ENCODE measurements at regions not wholly inside any gene's neighbourhood (a gene's known extent, or its start where the extent isn't known, plus 50 kb on each side); places are given as distances from the start of the nearest gene placed in this dataset.

GRCh38 chr21:15676935-15677334, 52.8 kb upstream of the USP25 start:
- peak; percentile 23 for DNase-seq
- H3K4me1 ChIP-seq (ENCODE audit: insufficient read depth, low read length): peaks cover 11% of the 10 kb centered on the region
- H3K4me2 ChIP-seq (ENCODE audit: low read length): no peak overlapping the region
- no peaks in the 10 kb centered on the region for H4K20me1 ChIP-seq (ENCODE audit: low read length)
- no peaks in the 10 kb centered on the region for H3K36me3 ChIP-seq (ENCODE audit: low read depth, low read length)
- TF ChIP-seq EZH2phosphoT487 (IDR thresholded peaks at IDR 0.05; ENCODE audit: borderline replicate concordance, low read length) (no peak), CTCF (conservative IDR thresholded peaks at IDR 0.05; ENCODE audit: low read depth, low read length) (no peak), EZH2 (IDR thresholded peaks at IDR 0.05; ENCODE audit: low read length, unreplicated experiment) (no peak)
- intact Hi-C loops (cut with micrococcal nuclease): no loop called here
- no peak for ATAC-seq
- no peaks in the 10 kb centered on the region for H3K27me3 ChIP-seq (ENCODE audit: low read length)
- no peak overlapping the region for H3K9ac ChIP-seq (ENCODE audit: low read length)
- H3K27ac ChIP-seq (ENCODE audit: low read length): no peak overlapping the region
- ChIA-PET CTCF (no interaction called here), POLR2A (ENCODE audit: unreplicated experiment) (no interaction called here)
- no peak overlapping the region for H3K4me3 ChIP-seq (ENCODE audit: low read length)
- no peak overlapping the region for H2AFZ ChIP-seq (ENCODE audit: low read length)
- 0 out of 2 replicates have a peak, but pooled peaks cover 4% of the 10 kb centered on the region for H3K9me3 ChIP-seq (ENCODE audit: low read length)
- H3K79me2 ChIP-seq (ENCODE audit: low read length): no peaks in the 10 kb centered on the region
- no peaks in the 10 kb centered on the region for H3K9me2 ChIP-seq (replicated peaks; ENCODE audit: low read length)
- no peaks in the 10 kb centered on the region for H3F3A ChIP-seq (ENCODE audit: low read length, unreplicated experiment)
- BruUV-seq (replicated peaks): no TSS peak

- intact Hi-C loops (cut with micrococcal nuclease): no loop called here
- peak; percentile 28; the same call in 1 of the 2 replicates for TF ChIP-seq CTCF (conservative IDR thresholded peaks at IDR 0.05; ENCODE audit: low read depth, low read length)
- TF ChIP-seq EZH2 (IDR thresholded peaks at IDR 0.05; ENCODE audit: low read length, unreplicated experiment): no peak
- no peak overlapping the region for H3K27ac ChIP-seq (ENCODE audit: low read length)
- H3K27me3 ChIP-seq (ENCODE audit: low read length): no peaks in the 10 kb centered on the region
- no peak overlapping the region for H2AFZ ChIP-seq (ENCODE audit: low read length)
- ChIA-PET CTCF (interaction anchor here (0.5 kb wide), 1 partner anchor 166 kb away, joined by 3 read pairs; no protein-coding TSS in a partner anchor), POLR2A (ENCODE audit: unreplicated experiment) (no interaction called here)
- no peaks in the 10 kb centered on the region for H4K20me1 ChIP-seq (ENCODE audit: low read length)
- DNase-seq (no peak), ATAC-seq (no peak)
- no peaks in the 10 kb centered on the region for H3K36me3 ChIP-seq (ENCODE audit: low read depth, low read length)
- H3K9me2 ChIP-seq (replicated peaks; ENCODE audit: low read length): no peaks in the 10 kb centered on the region
- no peaks in the 10 kb centered on the region for H3K79me2 ChIP-seq (ENCODE audit: low read length)
- no peak overlapping the region for H3K4me2 ChIP-seq (ENCODE audit: low read length)
- H3K9ac ChIP-seq (ENCODE audit: low read length): no peak overlapping the region
- peaks cover 33% of the 10 kb centered on the region for H3K4me1 ChIP-seq (ENCODE audit: insufficient read depth, low read length)
- H3K4me3 ChIP-seq (ENCODE audit: low read length): no peak overlapping the region
- H3F3A ChIP-seq (ENCODE audit: low read length, unreplicated experiment): no peaks in the 10 kb centered on the region
- 0 out of 2 replicates have a peak, but pooled peaks cover 4% of the 10 kb centered on the region for H3K9me3 ChIP-seq (ENCODE audit: low read length)
- no TSS peak for BruUV-seq (replicated peaks)
Observed at GRCh38 chr21:15679630-15680029, 50.2 kb upstream of the USP25 start.

All from PC-3 (cell line).